ENCODE measurements at regions not wholly inside any gene's neighbourhood (a gene's known extent, or its start where the extent isn't known, plus 50 kb on each side); places are given as distances from the start of the nearest gene placed in this dataset.

DNA sequence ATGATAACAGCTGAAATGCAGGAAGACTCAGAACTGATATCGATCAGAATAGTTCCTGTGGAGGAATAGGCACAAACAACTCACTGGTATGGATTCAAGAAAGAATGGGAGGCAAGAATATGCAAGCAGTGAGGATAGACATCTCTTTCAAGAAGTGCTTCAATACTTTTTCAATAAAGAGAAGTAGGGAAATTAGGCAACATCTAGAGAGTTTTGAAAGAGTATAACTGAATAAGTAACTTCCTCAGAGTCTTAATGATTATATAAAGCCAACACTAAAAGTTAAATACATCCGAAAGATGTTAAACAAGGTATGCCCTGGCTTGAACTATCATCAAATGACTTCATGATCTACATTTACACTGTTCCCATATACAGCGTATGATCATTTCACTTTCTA, 1443.0 kb downstream of the PCDH7 start:
- TF ChIP-seq, protein P1, sequence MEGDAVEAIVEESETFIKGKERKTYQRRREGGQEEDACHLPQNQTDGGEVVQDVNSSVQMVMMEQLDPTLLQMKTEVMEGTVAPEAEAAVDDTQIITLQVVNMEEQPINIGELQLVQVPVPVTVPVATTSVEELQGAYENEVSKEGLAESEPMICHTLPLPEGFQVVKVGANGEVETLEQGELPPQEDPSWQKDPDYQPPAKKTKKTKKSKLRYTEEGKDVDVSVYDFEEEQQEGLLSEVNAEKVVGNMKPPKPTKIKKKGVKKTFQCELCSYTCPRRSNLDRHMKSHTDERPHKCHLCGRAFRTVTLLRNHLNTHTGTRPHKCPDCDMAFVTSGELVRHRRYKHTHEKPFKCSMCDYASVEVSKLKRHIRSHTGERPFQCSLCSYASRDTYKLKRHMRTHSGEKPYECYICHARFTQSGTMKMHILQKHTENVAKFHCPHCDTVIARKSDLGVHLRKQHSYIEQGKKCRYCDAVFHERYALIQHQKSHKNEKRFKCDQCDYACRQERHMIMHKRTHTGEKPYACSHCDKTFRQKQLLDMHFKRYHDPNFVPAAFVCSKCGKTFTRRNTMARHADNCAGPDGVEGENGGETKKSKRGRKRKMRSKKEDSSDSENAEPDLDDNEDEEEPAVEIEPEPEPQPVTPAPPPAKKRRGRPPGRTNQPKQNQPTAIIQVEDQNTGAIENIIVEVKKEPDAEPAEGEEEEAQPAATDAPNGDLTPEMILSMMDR (IDR thresholded peaks at IDR 0.05; ENCODE audit: low read depth, low read length): no peak
- no peak for DNase-seq (ENCODE audit: extremely low read depth, low read depth)

DNA sequence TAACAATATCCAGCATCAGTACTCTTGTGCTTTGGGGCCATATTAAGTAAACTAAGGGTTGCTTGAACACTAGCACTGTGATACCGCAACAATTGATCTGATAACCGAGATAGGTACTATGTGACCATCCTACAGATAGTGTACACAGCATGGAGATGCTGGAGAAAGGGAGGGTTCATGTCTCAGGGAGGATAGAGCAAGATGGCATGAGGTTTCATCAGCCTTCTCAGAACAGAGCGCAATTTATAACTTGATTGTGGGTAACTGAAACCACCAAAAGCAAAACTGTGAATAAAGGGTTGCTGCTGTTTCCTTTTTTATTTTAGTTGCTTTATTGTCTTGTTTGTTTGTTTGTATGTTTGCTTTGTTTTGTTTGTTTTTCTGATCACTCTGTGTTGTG, 1449.7 kb downstream of the PCDH7 start:
- no peak for DNase-seq (ENCODE audit: extremely low read depth, low read depth)
- TF ChIP-seq, protein P1 (IDR thresholded peaks at IDR 0.05; ENCODE audit: low read depth, low read length): no peak

DNA sequence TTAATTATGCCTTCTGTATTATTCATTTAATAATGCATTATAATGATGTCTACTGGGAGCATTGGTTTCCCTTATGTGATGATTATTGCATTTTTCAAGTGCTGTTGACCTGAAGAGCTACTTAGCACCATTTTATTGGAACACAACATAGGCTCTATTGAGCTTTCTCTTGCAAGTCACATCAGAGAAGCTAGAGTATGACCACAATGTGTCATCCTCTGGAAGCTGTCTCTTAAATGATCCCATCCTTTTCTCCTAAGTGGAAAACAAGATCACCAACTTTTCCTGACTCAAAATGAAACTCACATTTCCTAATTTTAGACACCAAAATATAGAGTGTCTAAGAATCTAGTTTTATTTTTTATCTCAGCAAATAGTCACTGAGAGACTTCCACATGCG, 1451.9 kb downstream of the PCDH7 start:
- no peak for DNase-seq (ENCODE audit: extremely low read depth, low read depth)
- TF ChIP-seq, protein P1 (IDR thresholded peaks at IDR 0.05; ENCODE audit: low read depth, low read length): no peak

DNA sequence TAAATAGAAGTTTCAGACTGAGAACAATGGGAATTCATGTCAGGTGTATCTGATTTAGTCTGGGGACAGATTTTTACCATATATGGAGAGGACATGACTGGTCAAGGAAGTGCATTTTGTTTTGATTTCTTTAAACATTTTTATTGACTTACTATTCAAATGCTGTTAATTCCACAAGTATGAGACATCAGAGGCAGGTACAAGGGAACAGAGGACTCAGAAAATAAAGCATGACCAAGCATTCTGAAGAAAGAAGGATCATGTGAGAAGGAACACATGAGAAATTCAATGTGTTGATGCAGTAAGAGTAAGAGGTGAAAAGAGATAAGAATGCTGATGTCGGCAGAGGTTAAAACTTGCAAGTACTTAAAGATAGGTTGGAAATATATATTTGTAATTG, 1452.6 kb downstream of the PCDH7 start:
- no peak for DNase-seq (ENCODE audit: extremely low read depth, low read depth)
- TF ChIP-seq, protein P1 (IDR thresholded peaks at IDR 0.05; ENCODE audit: low read depth, low read length): no peak

DNA sequence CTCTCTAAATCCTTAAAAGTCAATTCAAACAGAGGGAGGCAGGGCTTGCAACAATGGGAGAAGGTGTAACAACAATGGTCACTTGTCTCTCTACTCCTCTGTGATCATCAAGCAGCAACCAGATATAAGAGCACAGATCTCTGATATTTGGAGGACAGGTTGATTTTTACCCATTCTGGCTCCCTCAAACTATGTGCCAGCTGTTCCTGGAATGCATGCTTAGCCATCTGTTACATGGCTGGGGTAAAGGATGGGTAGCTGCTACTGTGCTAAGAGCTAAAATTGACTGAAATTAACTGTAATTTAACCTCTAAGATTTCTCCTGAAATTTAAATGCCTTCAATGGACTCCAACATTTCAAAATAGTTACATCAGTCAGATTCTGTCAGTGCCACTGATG, 1459.9 kb downstream of the PCDH7 start:
- TF ChIP-seq, protein P1 (IDR thresholded peaks at IDR 0.05; ENCODE audit: low read depth, low read length): no peak
- DNase-seq (ENCODE audit: extremely low read depth, low read depth): no peak

DNA sequence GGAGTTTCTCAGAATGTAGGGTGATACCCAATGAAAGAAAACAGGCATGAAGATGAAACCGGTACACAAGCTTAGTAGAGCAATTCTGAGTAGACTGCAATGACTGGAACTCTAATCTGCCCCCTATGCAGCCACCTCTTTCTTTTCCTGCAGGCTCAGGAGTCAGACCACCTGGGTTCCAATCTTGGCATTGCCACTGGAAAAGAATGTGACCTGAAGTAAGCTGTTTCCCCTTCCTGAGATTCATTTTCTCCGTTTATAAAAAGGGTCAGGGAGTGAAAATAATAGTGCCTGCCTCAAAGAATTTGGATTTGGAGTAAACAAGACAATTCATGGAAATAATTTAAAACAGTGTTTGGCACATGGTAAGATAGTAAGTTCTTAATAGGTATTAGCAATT, 1464.0 kb downstream of the PCDH7 start:
- TF ChIP-seq, protein P1 (IDR thresholded peaks at IDR 0.05; ENCODE audit: low read depth, low read length): no peak

DNA sequence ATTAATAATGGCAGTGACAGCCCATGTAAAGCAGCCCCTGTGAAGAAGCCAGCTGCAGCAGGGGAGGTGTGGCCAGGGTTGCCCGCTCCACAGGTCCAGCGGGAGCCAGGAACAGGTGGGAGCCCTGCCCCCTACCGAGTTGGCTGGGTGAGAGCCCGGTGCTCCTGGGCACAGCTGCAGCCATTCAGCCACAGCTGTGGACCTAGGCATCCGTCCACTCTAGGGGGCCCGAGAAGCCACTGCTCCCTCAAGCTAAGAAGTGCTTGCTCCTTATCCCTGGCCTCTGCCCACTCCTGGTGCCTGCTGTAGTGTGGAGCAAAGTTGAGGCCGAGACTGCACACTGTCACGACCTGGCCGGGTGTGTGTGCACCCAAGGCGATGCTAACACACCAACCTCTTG, 1469.0 kb downstream of the PCDH7 start:
- DNase-seq (ENCODE audit: extremely low read depth, low read depth): no peak
- TF ChIP-seq, protein P1 (IDR thresholded peaks at IDR 0.05; ENCODE audit: low read depth, low read length): no peak

More for the DNA sequence above, 1464.0 kb downstream of the PCDH7 start:
- no peak for DNase-seq (ENCODE audit: extremely low read depth, low read depth)
